Breast epithelium (tissue), 3 donors: ENCODE measurements at regions not wholly inside any gene's neighbourhood (a gene's known extent, or its start where the extent isn't known, plus 50 kb on each side); places are given as distances from the start of the nearest gene placed in this dataset.

Source experiments
- POLR2A ChIP-seq: fragments of 450-650 bp; IDR thresholded peaks from one replicate; pipeline ENCODE4 v1.6.1; 2016; ENCODE audit warnings: antibody characterized with exemption, mild to moderate bottlenecking, moderate library complexity
- POLR2AphosphoS5 ChIP-seq, 3 donors: sonication (generic); formaldehyde crosslinking; IDR thresholded peaks; one replicate each; pipeline ENCODE4 v1.6.1; 2017; ENCODE audit warnings: antibody characterized with exemption in 3 of 3
- TF ChIP-seq, protein P1 (sequence below), 3 donors: fragments of 450-650 bp; IDR thresholded peaks; one replicate each; pipeline ENCODE4 v1.5.1; 2016 to 2017; ENCODE audit warnings: antibody characterized with exemption in 3 of 3, mild to moderate bottlenecking in 3 of 3, moderate library complexity in 3 of 3

GRCh38 chr5:103461243-103461642 is 101.3 kb downstream of the NUDT12 start:
- TF ChIP-seq POLR2AphosphoS5 (IDR thresholded peaks at IDR 0.05): no peak
- TF ChIP-seq POLR2A: no peak
- TF ChIP-seq, protein P1, sequence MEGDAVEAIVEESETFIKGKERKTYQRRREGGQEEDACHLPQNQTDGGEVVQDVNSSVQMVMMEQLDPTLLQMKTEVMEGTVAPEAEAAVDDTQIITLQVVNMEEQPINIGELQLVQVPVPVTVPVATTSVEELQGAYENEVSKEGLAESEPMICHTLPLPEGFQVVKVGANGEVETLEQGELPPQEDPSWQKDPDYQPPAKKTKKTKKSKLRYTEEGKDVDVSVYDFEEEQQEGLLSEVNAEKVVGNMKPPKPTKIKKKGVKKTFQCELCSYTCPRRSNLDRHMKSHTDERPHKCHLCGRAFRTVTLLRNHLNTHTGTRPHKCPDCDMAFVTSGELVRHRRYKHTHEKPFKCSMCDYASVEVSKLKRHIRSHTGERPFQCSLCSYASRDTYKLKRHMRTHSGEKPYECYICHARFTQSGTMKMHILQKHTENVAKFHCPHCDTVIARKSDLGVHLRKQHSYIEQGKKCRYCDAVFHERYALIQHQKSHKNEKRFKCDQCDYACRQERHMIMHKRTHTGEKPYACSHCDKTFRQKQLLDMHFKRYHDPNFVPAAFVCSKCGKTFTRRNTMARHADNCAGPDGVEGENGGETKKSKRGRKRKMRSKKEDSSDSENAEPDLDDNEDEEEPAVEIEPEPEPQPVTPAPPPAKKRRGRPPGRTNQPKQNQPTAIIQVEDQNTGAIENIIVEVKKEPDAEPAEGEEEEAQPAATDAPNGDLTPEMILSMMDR (IDR thresholded peaks at IDR 0.05): no peak
